GM23338 (cell line): ENCODE measurements at regions not wholly inside any gene's neighbourhood (a gene's known extent, or its start where the extent isn't known, plus 50 kb on each side); places are given as distances from the start of the nearest gene placed in this dataset.

Experiments used
- ATAC-seq: fragments of 200-7000 bp; cut with Tn5 transposase; 3 replicates; pipeline ENCODE4 v1.9.1; 2020
- DNase-seq: peaks from one replicate; pipeline ENCODE4 v3.0.0-alpha.2; 2015; ENCODE audit warnings: low spot score
- H2AFZ ChIP-seq: fragments of 200-600 bp; sonication (generic); 2 replicates; pipeline ENCODE4 v1.8.0; 2016; ENCODE audit warnings: antibody characterized with exemption, mild to moderate bottlenecking, moderate library complexity
- H3F3A ChIP-seq: fragments of 200-600 bp; sonication (generic); replicated peaks from 2 replicates; pipeline ENCODE4 v1.8.0; 2017; ENCODE audit warnings: antibody characterized with exemption, mixed run types, low read depth
- H3K27ac ChIP-seq: fragments of 200-600 bp; sonication (generic); 2 replicates; pipeline ENCODE4 v1.6.1; 2016; ENCODE audit warnings: low read depth
- H3K27me3 ChIP-seq: fragments of 200-600 bp; sonication (generic); 2 replicates; pipeline ENCODE4 v1.8.0; 2016; ENCODE audit warnings: mild to moderate bottlenecking, mixed run types, moderate library complexity; ENCODE audit not compliant: insufficient read depth
- H3K36me3 ChIP-seq: fragments of 200-600 bp; sonication (generic); 2 replicates; pipeline ENCODE4 v1.8.0; 2016; ENCODE audit warnings: mild to moderate bottlenecking; ENCODE audit not compliant: insufficient read depth
- H3K4me1 ChIP-seq: fragments of 200-600 bp; sonication (generic); 2 replicates; pipeline ENCODE4 v1.8.0; 2016; ENCODE audit warnings: mild to moderate bottlenecking, moderate library complexity; ENCODE audit not compliant: insufficient read depth
- H3K4me2 ChIP-seq: fragments of 200-600 bp; sonication (generic); 2 replicates; pipeline ENCODE4 v1.7.1; 2017; ENCODE audit warnings: mixed run types
- H3K4me3 ChIP-seq: fragments of 200-600 bp; sonication (generic); 2 replicates; pipeline ENCODE4 v1.6.1; 2016; ENCODE audit warnings: mixed run types
- H3K79me2 ChIP-seq: fragments of 200-600 bp; sonication (generic); replicated peaks from 2 replicates; pipeline ENCODE4 v1.8.0; 2017; ENCODE audit warnings: mild to moderate bottlenecking; ENCODE audit not compliant: insufficient read depth
- H3K9me2 ChIP-seq: fragments of 200-600 bp; sonication (generic); 2 replicates; pipeline ENCODE4 v1.8.0; 2017; ENCODE audit not compliant: insufficient read depth
- H4K20me1 ChIP-seq: fragments of 200-600 bp; sonication (generic); replicated peaks from 2 replicates; pipeline ENCODE4 v1.8.0; 2017; ENCODE audit warnings: mild to moderate bottlenecking; ENCODE audit not compliant: insufficient read depth
- H3K27ac Mint-ChIP-seq: 2 replicates; pipeline ENCODE4 v1.8.0; 2020; ENCODE audit warnings: inconsistent platforms, mild to moderate bottlenecking, moderate library complexity, mixed read lengths
- H3K27me3 Mint-ChIP-seq: 3 replicates; pipeline ENCODE4 v1.8.0; 2022; ENCODE audit warnings: low read depth, mild to moderate bottlenecking, moderate library complexity, mixed read lengths, inconsistent platforms; ENCODE audit not compliant: insufficient read depth, poor library complexity
- H3K36me3 Mint-ChIP-seq: 3 replicates; pipeline ENCODE4 v1.8.0; 2021; ENCODE audit warnings: low read depth, mild to moderate bottlenecking, inconsistent platforms, moderate library complexity, mixed read lengths
- H3K4me1 Mint-ChIP-seq: 3 replicates; pipeline ENCODE4 v1.8.0; 2020; ENCODE audit warnings: mild to moderate bottlenecking, inconsistent platforms, mixed read lengths
- H3K4me3 Mint-ChIP-seq: 3 replicates; pipeline ENCODE4 v1.8.0; 2021; ENCODE audit warnings: moderate library complexity, mild to moderate bottlenecking, inconsistent platforms, mixed read lengths
- H3K9me3 Mint-ChIP-seq: 3 replicates; pipeline ENCODE4 v1.8.0; 2020; ENCODE audit warnings: moderate library complexity, mild to moderate bottlenecking, inconsistent platforms, mixed read lengths
- CREB1 ChIP-seq: fragments of 250-450 bp; sonication (Bioruptor Pico); IDR thresholded peaks from 2 replicates; pipeline ENCODE4 v1.5.0; 2020; ENCODE audit warnings: low read depth, mild to moderate bottlenecking, moderate library complexity
- CTCF ChIP-seq, 2 experiments: fragments of 200-600 bp in 1 of 2; sonication (generic) in 1 of 2; conservative IDR thresholded peaks; 2 replicates each; pipeline versions ENCODE4 v1.5.1 to v1.6.1; 2016 to 2017; ENCODE audit warnings: antibody characterized with exemption in 2 of 2, low read depth in 2 of 2, mild to moderate bottlenecking in 2 of 2, moderate library complexity in 1 of 2
- EZH2 ChIP-seq: fragments of 200-600 bp; sonication (generic); IDR thresholded peaks from one replicate; pipeline ENCODE4 v1.8.0; 2017; ENCODE audit warnings: antibody characterized with exemption, mild to moderate bottlenecking, low read depth; ENCODE audit not compliant: unreplicated experiment
- EZH2phosphoT487 ChIP-seq: fragments of 200-600 bp; sonication (generic); IDR thresholded peaks from one replicate; pipeline ENCODE4 v1.8.1; 2018; ENCODE audit warnings: antibody characterized with exemption; ENCODE audit not compliant: unreplicated experiment
- JUNB ChIP-seq: IDR thresholded peaks from one replicate; pipeline ENCODE4 v1.6.1; 2016; ENCODE audit warnings: antibody characterized with exemption; ENCODE audit not compliant: unreplicated experiment
- NANOG ChIP-seq: IDR thresholded peaks from 2 replicates; pipeline ENCODE4 v1.6.1; 2016; ENCODE audit warnings: antibody characterized with exemption, borderline replicate concordance
- POLR2AphosphoS5 ChIP-seq: IDR thresholded peaks from 2 replicates; pipeline ENCODE4 v1.6.1; 2016; ENCODE audit warnings: antibody characterized with exemption, low read depth
- STAT1 ChIP-seq: IDR thresholded peaks from one replicate; pipeline ENCODE4 v1.6.1; 2016; ENCODE audit warnings: antibody characterized with exemption; ENCODE audit not compliant: unreplicated experiment
- ZNF114 ChIP-seq: fragments of 250-450 bp; sonication (Bioruptor Pico); IDR thresholded peaks from 2 replicates; pipeline ENCODE4 v1.5.0; 2020; ENCODE audit warnings: mild to moderate bottlenecking, moderate library complexity
- ZNF331 ChIP-seq: fragments of 250-450 bp; sonication (Bioruptor Pico); IDR thresholded peaks from 2 replicates; pipeline ENCODE4 v1.5.0; 2020; ENCODE audit warnings: low read depth, mild to moderate bottlenecking, moderate library complexity
- ZNF462 ChIP-seq: fragments of 250-450 bp; sonication (Bioruptor Pico); IDR thresholded peaks from 2 replicates; pipeline ENCODE4 v1.5.0; 2020; ENCODE audit warnings: mild to moderate bottlenecking, moderate library complexity
- TF ChIP-seq, protein P1 (sequence below): IDR thresholded peaks from 2 replicates; pipeline ENCODE4 v1.6.1; 2016; ENCODE audit warnings: antibody characterized with exemption
- TF ChIP-seq, protein P2 (sequence below): IDR thresholded peaks from one replicate; pipeline ENCODE4 v1.6.1; 2018; ENCODE audit warnings: antibody characterized with exemption; ENCODE audit not compliant: unreplicated experiment

DNA sequence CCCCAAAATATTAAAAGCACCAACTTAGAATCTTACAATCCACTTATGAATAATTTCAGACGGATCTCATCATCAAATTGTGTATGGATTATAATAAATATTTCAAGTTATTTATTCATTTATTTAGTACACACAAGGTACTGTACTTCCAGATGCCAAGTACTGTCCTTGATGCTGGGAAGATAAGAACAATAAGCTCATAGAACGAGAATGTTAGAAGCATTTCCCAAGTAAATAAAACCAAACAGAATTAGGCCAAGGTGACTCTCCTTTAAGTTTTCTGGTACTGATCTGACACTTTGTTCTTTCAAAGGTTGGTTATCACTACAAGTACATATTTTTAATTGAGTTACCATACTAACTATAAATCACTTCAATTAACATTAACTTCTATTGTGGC, 416.1 kb upstream of the ETAA1 start:
- Mint-ChIP-seq H3K27me3 (no peaks in the 10 kb centered on the region), H3K9me3 (no peaks in the 10 kb centered on the region), H3K36me3 (no peaks in the 10 kb centered on the region), H3K4me1 (no peaks in the 10 kb centered on the region), H3K27ac (no peak overlapping the region), H3K4me3 (no peak overlapping the region)
- DNase-seq, result no peak
- H4K20me1 ChIP-seq, result no peaks in the 10 kb centered on the region
- H2AFZ ChIP-seq, result no peak overlapping the region
- TF ChIP-seq EZH2 (no peak), ZNF462 (no peak), CTCF (conservative IDR thresholded peaks at IDR 0.05; ENCODE audit: low read depth in 2 of 2) (no peak), NANOG (no peak), ZNF114 (CRISPR knock-in tag) (no peak), JUNB (no peak), ZNF331 (CRISPR knock-in tag) (no peak), EZH2phosphoT487 (no peak), STAT1 (no peak), POLR2AphosphoS5 (no peak), CREB1 (no peak)
- TF ChIP-seq, protein P1, sequence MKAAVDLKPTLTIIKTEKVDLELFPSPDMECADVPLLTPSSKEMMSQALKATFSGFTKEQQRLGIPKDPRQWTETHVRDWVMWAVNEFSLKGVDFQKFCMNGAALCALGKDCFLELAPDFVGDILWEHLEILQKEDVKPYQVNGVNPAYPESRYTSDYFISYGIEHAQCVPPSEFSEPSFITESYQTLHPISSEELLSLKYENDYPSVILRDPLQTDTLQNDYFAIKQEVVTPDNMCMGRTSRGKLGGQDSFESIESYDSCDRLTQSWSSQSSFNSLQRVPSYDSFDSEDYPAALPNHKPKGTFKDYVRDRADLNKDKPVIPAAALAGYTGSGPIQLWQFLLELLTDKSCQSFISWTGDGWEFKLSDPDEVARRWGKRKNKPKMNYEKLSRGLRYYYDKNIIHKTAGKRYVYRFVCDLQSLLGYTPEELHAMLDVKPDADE, result no peak
- TF ChIP-seq, protein P2, sequence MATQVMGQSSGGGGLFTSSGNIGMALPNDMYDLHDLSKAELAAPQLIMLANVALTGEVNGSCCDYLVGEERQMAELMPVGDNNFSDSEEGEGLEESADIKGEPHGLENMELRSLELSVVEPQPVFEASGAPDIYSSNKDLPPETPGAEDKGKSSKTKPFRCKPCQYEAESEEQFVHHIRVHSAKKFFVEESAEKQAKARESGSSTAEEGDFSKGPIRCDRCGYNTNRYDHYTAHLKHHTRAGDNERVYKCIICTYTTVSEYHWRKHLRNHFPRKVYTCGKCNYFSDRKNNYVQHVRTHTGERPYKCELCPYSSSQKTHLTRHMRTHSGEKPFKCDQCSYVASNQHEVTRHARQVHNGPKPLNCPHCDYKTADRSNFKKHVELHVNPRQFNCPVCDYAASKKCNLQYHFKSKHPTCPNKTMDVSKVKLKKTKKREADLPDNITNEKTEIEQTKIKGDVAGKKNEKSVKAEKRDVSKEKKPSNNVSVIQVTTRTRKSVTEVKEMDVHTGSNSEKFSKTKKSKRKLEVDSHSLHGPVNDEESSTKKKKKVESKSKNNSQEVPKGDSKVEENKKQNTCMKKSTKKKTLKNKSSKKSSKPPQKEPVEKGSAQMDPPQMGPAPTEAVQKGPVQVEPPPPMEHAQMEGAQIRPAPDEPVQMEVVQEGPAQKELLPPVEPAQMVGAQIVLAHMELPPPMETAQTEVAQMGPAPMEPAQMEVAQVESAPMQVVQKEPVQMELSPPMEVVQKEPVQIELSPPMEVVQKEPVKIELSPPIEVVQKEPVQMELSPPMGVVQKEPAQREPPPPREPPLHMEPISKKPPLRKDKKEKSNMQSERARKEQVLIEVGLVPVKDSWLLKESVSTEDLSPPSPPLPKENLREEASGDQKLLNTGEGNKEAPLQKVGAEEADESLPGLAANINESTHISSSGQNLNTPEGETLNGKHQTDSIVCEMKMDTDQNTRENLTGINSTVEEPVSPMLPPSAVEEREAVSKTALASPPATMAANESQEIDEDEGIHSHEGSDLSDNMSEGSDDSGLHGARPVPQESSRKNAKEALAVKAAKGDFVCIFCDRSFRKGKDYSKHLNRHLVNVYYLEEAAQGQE, result no peak
- no peak overlapping the region for H3K4me3 ChIP-seq
- no peak overlapping the region for H3K27ac ChIP-seq
- H3K36me3 ChIP-seq, result no peaks in the 10 kb centered on the region
- H3K4me1 ChIP-seq, result no peaks in the 10 kb centered on the region
- H3K4me2 ChIP-seq, result no peak overlapping the region
- H3K27me3 ChIP-seq, result no peaks in the 10 kb centered on the region
- H3K79me2 ChIP-seq, result no peaks in the 10 kb centered on the region
- no peaks in the 10 kb centered on the region for H3K9me2 ChIP-seq
- no peaks in the 10 kb centered on the region for H3F3A ChIP-seq
- no peak for ATAC-seq
